GM18507 (cell line): ENCODE measurements at regions not wholly inside any gene's neighbourhood (a gene's known extent, or its start where the extent isn't known, plus 50 kb on each side); places are given as distances from the start of the nearest gene placed in this dataset.
"Not testable (repeated sequence)": the region's sequence is repeated elsewhere in the genome, so short reads cannot be mapped to it uniquely, and the experiment has no call there.

Experiments used
- DNase-seq: peaks from one replicate; pipeline ENCODE4 v3.0.0; 2011; ENCODE audit warnings: low read depth; ENCODE audit not compliant: insufficient read length; ENCODE audit errors: extremely low spot score
- FAIRE-seq: peaks from 2 replicates; lab custom pipeline; 2011; peaks lifted over from hg19 to GRCh38; lab: Jason Lieb, UNC

DNA sequence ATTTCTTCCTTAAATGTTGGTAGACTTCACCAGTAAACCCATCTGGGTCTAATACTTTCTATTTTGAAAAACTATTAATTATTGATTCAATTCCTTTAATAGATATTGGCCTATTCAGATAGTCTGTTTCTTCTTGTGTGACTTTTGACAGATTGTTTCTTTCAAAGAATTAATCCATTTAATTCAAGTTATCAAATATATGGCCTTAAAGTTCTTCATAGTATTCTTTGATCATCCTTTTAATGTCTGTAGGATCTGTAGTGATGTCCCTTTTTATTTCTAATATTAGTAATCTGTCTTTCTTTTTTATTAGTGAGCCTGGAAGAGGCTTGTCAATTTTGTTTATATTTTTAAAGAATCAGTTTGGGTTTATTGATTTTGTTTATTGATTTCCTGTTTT lies 190.0 kb downstream of the SLC38A4 start:
- DNase-seq (no peak), FAIRE-seq (no peak)

DNA sequence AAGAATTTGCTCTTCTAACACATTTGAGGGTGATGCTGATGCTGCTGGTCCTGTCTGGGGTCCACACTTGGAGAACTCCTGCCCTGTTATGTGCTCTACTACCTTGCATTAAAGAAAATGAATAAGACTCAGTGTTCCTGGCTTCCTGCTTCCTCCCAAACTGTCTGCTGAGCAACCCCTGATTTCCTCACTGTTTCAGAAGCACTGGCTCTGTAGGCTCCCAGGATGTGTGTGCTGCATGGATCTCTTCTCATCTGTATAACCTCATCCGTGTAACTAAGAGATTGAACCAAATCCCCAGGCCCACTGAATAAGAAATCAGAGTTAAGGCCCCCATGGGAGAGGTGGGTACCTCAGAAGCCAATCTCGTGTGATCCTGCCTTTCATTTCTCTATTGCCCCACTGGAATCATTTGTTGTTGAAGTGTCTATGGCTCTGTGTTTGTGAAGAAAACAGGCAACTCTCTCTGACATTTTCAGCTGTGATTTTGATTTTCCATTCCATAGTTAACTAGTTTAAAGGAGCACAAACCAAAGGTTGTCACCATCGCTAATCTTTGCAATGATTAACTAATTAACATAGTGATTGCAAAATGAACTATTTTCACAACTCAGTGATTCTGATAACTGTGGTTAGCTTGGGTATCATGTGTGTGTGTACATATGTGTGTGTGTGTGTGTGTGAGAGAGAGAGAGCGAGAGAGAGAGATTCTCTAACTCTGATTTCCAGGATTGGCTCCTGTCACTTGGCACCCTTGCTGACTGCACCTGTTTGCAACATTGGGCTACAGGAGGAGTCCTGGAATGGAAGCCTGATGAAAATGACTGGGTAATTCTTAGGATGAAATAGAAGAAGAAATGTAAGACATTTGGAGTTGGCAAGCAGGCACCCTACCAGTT lies 196.2 kb downstream of the SLC38A4 start:
- no peak for DNase-seq
- no peak for FAIRE-seq

DNA sequence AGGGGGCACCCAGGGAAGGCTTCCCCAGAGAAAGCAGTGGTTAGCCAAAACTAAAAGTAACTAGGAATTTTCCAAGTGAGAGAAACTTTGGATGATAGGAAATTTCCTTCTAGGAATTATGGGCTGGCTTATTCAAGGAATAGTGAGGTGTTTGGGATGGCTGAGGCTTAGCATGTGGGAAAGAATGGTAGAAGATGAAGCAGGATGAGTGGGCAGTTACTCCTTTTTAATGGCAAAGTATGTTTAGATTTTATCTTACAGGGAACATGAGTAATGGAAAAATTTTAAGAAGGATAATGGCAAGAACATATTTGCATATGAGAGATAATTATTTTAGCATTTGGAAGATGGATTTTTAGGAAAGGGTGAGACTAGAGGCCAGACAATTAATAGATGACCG lies 197.6 kb downstream of the SLC38A4 start:
- no peak for FAIRE-seq
- DNase-seq, result no peak

DNA sequence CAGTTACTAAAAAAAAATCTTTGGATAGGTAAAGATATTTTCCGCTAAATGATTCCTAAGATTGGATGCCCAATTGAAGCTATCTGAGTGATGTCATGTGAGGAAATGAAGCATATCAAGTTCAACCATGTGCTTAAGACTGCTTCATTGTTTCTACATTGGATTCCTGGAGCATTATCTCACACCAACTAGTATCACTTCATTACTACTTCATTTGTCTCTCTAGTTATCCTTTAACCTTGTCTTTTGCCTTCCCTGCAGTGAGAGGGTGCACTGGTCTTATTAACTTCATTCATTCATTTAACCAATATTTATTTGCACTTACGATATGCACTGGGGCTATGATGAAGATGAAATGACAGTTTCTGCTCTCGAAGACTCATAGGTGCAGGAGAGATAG lies 198.1 kb downstream of the SLC38A4 start:
- FAIRE-seq (no peak), DNase-seq (no peak)

DNA sequence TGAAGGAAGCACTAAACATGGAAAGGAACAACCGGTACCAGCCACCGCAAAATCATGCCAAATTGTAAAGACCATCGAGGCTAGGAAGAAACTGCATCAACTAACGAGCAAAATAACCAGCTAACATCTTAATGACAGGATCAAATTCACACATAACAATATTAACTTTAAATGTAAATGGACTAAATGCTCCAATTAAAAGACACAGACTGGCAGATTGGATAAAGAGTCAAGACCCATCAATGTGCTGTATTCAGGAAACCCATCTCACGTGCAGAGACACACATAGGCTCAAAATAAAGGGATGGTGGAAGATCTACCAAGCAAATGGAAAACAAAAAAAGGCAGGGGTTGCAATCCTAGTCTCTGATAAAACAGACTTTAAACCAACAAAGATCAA lies 206.3 kb downstream of the SLC38A4 start:
- FAIRE-seq, result not testable (repeated sequence)

DNA sequence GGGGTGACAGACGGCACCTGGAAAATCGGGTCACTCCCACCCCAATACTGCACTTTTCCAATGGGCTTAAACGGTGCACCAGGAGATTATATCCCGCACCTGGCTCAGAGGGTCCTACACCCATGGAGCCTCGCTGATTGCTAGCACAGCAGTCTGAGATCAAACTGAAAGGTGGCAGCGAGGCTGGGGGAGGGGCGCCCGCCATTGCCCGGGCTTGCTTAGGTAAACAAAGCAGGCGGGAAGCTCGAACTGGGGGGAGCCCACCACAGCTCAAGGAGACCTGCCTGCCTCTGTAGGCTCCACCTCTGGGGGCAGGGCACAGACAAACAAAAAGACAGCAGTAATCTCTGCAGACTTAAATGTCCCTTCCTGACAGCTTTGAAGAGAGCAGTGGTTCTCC lies 208.1 kb downstream of the SLC38A4 start:
- not testable (repeated sequence) for FAIRE-seq, DNase-seq

More for the DNA sequence above, 206.3 kb downstream of the SLC38A4 start:
- DNase-seq, result not testable (repeated sequence)

DNA sequence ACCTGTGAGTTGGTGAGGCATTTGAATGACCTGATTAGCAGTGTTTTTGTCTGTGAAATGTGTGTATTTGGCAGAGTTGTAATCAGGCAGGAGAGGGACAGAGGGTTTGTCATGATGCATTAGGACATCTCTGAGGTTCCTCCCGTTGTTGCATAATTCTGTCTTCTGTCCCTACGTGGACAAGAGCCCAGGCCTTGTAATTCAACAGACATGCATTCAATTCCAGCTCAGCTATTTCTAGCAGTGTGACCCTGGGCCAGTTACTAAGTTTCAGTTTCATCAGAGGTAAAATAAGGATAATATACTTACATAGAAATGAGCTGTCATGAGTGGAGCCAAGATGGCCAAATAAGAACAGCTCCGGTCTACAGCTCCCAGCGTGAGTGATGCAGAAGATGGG lies 208.6 kb downstream of the SLC38A4 start:
- FAIRE-seq (no peak), DNase-seq (no peak)

DNA sequence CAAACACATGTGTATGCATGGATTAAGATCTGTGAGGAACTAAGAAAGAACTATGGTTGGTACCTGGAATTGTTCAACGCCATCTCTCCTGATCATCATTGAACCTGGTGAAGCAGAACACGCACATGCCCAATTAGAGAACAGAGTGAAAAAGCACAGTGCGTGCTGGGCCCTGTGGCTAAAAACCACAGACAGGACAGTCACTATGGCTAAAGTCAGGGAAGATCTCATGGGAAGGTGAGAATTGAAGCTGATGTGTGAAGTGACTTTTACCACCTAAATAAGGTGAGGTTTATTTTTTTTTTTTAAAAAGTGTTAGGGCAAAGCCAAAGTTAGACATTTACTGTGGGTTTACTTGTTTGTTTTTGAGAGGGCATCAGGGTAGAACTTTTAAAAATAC lies 215.0 kb downstream of the SLC38A4 start:
- FAIRE-seq, result no peak
- DNase-seq, result no peak

DNA sequence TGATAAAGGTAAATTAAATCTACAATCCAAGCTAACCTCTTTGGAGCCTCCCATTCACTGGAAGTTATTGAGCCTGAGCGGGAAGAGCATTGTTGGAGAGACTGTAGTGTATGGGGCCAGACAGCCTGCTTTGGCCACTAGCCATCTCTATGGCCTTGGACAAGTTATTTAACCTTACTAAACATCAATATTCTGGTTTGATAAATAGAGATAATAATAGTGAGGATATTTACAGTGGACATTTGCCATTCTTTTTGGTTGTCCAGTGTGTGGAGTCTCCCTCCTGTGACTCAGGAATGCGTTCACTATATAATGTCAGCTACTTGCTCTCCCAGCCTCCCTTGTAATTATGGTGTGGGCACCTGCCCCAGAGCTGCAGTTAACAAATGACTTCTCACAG lies 216.1 kb downstream of the SLC38A4 start:
- FAIRE-seq, result no peak
- no peak for DNase-seq

DNA sequence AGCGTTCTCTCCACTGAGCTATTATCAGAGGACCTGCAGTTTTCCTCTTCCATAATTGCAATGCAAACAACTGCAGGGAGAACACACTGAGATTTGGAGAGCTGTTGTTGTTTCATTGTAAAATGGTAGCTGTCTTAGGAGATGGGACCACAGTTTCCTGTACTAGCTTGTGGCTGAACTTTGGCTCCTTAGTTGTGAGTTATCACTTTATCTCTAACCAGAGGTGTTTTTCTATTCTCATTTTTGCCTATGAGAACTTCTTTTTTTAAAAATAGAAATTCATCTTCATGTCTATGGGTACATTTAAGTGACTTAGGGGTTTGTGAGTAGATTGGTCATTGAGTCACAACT lies 216.5 kb downstream of the SLC38A4 start:
- DNase-seq (no peak), FAIRE-seq (no peak)

DNA sequence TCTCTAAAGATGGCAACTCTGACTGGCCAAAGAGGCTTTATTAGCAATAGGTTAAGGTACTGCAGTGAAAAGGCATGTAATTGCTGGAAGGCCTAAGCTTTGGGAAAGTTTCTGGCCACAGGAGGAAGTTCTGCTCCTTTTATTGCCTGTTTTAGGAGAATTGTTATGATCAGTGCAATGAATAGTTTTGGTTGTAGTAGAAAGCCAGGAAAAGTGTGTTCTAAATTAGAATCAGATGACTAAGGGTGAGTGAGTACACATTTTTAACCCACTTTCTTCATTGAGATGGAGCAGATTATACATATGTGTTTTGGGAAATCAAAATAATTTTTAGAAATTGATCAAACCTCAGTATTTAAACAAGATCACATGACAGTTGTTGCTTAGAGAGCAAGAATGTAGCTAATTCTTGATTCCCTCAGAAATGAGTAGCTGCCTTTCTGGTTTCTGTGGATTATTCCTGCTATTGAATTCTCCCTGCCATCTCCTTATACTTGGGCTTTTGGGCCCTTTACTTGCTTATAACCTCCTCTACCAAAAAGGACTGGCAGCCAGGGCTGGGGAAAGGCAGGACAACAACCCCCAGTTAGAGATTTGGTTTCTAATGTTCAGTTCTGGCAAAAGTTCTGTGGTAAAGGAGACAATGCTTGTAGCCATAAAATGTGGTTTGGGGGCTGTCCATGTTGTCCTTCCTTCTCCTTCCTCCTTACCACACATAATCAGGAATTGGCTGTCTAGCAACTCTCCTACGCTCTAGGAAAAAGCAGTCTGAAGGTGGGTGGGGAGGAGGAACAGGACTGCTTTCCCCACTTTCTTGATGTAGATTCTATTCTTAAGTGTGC lies 217.1 kb downstream of the SLC38A4 start:
- FAIRE-seq (no peak), DNase-seq (no peak)

DNA sequence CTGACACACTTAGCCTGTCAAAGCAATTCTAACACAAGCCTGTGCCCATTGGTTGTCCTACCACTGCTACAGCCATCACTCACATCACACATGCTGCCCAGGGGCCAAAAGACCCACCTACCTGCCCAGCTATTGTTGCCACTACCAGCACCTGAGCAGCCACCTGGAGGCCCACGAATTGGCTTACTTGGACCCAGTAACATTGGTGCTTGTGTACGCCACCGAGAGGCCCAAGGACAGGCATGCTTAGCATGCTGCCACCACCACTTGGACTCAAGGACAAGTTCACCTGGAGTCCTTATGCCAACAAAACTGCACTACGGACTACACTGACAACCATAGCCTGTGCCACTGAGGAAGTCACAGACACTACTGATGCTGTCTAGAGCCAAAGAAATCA lies 221.1 kb downstream of the SLC38A4 start:
- FAIRE-seq, result no peak
- no peak for DNase-seq

DNA sequence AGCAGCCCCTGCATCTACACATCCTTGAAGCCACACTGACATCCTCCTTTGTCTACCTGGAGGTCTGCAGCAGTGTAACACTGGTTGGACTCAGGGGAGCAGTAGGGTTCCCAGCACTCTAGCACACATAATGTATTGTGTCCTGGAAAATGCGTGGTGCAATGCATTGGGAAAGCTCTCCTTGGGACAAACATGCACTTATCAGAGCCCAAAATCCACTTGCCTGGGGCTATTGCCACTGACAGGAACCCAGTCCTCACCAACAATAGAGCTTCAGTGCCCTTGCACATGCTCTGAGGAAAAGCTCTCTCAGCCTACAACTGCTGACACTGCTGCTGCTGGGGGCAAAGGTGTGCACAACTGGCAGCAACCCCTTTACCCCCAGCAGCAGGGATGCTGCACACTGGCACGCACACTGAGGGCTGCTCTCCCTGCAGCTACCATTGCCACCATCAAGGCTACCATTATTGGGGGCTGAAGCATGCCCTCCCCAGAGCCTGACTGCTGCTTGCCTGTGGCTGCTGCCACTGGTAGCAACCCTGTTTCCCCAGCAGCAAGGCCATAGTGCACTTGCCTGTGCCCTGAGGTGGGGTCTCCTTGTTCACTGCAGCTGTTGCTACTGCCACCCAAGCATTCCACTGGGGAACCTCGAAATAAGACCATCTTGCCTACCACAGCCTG lies 221.9 kb downstream of the SLC38A4 start:
- no peak for FAIRE-seq
- no peak for DNase-seq

DNA sequence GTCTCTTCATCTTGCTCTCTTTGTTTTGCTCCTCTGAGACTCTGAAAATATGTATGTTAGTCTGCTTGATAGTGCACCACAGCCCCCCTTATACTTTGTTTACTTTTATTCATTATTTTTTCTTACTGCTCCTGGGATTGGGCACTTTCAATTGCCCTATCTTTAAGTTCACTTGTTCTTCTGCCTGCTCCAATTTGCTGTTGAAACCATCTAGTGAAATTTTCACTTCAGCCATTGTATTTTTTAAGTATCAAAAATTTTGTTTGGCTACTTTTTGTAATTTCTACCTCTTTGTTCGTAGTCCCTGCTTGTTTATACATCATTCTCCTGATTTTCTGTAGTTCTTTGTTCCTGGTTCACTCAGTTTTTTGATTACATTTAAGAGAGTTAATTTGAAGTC lies 223.3 kb downstream of the SLC38A4 start:
- FAIRE-seq, result no peak

DNA sequence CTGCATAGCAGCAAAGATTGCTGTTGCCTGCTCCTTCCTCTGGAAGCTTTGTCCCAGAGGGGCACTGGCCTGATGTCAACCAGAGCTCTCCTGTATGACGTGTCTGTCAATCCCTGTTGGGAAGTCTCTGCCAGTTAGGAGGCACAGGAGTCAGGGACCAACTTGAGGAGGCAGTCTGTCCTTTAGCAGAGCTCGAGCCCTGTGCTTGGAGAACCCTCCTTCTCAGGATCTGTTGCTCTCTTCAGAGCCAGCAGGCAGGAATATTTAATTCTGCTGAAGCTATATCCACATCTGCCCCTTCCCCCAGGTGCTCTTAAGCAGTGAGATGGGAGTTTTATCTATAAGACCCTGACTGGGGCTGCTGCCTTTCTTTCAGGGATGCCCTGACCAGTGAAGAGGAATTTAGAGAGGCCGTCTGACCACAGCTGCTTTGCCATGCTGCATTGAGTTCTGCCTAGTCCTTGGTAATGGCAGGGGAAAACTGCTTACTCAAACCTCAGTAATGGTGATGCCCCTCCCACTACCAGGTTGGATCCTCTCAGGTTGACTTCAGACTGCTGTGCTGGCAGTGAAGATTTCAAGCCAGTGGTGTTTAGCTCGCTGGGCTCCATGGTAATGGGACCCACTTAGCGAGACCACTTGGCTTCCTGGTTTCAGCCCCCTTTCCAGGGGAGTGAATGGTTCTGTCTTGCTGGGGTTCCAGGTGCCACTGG lies 218.6 kb upstream of the SLC38A2 start:
- DNase-seq, result no peak
- FAIRE-seq, result no peak

More for the DNA sequence above, 223.3 kb downstream of the SLC38A4 start:
- no peak for DNase-seq

DNA sequence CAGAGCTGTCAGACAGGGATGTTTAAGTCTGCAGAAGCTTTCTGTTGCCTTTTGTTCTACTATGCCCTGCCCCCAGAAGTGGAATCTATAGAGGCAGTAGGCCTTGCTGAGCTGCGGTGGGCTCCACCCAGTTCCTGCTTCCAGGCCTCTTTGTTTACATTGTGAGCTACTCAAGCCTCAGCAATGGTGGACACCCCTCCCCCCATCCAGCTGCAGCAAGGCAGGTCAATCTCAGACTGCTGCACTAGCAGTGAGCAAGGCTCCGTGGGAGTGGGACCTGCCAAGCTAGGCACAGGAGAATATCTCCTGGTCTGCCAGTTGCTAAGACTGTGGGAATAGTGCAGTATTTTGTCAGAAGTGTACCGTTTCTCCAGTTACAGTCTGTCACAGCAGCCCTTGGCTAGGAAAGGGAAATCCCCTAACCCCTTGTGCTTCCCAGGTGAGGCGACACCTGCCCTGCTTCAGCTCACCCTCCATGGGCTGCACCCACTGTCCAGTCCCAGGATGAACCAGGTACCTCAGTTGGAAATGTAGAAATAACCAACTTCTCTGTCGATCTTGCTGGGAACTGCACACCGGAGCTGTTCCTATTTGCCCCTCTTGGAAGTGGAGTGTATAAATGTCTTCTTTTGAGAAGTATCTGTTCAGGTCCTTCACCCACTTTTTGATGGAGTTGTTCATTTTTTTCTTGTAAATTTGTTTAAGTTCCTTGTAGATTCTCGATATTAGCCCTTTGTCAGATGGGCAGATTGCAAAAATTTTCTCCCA lies 213.5 kb upstream of the SLC38A2 start:
- no peak for DNase-seq
- no peak for FAIRE-seq

DNA sequence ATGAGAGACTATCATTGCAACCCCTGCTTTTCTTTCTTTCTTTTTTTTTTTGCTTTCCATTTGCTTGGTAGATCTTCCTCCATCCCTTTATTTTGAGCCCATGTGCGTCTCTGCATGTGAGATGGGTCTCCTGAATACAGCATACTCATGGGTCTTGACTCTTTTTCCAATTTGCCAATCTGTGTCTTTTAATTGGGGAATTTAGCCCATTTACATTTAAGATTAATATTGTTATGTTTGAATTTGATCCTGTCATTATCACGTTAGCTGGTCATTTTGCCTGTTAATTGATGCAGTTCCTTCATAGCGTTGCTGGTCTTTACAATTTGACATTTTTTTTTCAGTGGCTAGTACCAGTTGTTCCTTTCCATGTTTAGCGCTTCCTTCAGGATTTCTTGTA lies 211.5 kb upstream of the SLC38A2 start:
- FAIRE-seq, DNase-seq: not testable (repeated sequence)

DNA sequence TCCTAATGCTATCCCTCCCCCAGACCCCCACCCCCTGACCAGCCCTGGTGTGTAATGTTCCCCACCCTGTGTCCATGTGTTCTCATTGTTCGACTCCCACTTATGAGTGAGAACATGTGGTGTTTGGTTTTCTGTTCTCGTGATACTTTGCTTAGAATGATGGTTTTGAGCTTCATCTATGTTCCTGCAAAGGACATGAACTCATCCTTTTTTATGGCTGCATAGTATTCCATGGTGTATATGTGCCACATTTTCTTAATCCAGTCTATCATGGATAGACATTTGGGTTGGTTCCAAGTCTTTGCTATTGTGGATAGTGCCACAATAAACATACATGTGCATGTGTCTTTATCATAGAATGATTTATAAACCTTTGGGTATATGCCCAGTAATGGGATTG lies 209.4 kb upstream of the SLC38A2 start:
- not testable (repeated sequence) for FAIRE-seq, DNase-seq

DNA sequence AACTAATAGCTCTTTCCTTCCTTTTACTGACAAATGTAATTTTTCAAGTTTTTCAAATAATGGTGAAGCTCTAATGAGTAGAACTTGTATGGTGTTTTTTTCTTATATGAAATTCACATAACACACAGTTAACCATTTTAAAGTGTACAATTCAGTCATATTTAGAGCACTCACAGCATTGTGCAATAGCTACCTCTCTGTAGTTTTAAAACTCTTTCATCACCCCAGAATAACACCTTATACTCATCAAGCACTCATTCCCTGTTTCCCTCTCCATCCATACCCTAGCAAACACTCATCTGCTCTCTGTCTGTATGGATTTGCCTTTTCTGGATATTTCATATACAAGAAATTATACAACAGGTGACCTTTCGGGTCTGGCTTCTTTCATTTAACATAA lies 207.9 kb upstream of the SLC38A2 start:
- DNase-seq, result no peak
- no peak for FAIRE-seq
